SK-N-SH treated with all-trans-retinoic acid at 6 μM for 48 hours (cell line): ENCODE measurements at regions not wholly inside any gene's neighbourhood (a gene's known extent, or its start where the extent isn't known, plus 50 kb on each side); places are given as distances from the start of the nearest gene placed in this dataset.

Source experiments
- ATAC-seq: fragments of 200-7000 bp; cut with Tn5 transposase; 3 replicates; pipeline ENCODE4 v1.9.1; 2020; ENCODE audit warnings: mild to moderate bottlenecking, moderate library complexity
- ARNTL ChIP-seq: fragments of 450-650 bp; formaldehyde crosslinking; IDR thresholded peaks from 2 replicates; pipeline ENCODE4 v1.5.0; 2020; ENCODE audit warnings: low read depth, mild to moderate bottlenecking, moderate library complexity, borderline replicate concordance
- BACH2 ChIP-seq: fragments of 250-450 bp; sonication (Bioruptor Pico); IDR thresholded peaks from 2 replicates; pipeline ENCODE4 v1.9.0; 2021; ENCODE audit warnings: mild to moderate bottlenecking, borderline replicate concordance
- CREB5 ChIP-seq: fragments of 250-450 bp; sonication (Bioruptor Pico); IDR thresholded peaks from 2 replicates; pipeline ENCODE4 v1.5.1; 2020; ENCODE audit warnings: low read depth, mild to moderate bottlenecking, moderate library complexity
- CSDC2 ChIP-seq: fragments of 250-450 bp; sonication (Bioruptor Pico); IDR thresholded peaks from 2 replicates; pipeline ENCODE4 v1.5.0; 2020; ENCODE audit warnings: mild to moderate bottlenecking, moderate library complexity
- CSRNP3 ChIP-seq: fragments of 250-450 bp; sonication (Bioruptor Pico); IDR thresholded peaks from 2 replicates; pipeline ENCODE4 v1.5.1; 2021; ENCODE audit warnings: mild to moderate bottlenecking, moderate library complexity
- ESRRG ChIP-seq: fragments of 250-450 bp; sonication (Bioruptor Pico); IDR thresholded peaks from 2 replicates; pipeline ENCODE4 v1.6.1; 2021; ENCODE audit warnings: mild to moderate bottlenecking
- GLIS3 ChIP-seq: fragments of 250-450 bp; sonication (Bioruptor Pico); IDR thresholded peaks from 2 replicates; pipeline ENCODE4 v1.5.0; 2020; ENCODE audit warnings: mild to moderate bottlenecking, moderate library complexity
- ISL1 ChIP-seq: fragments of 250-450 bp; sonication (Bioruptor Pico); IDR thresholded peaks from 2 replicates; pipeline ENCODE4 v2.1.2; 2022; ENCODE audit warnings: mild to moderate bottlenecking, moderate library complexity
- OSR1 ChIP-seq: fragments of 250-450 bp; sonication (Bioruptor Pico); IDR thresholded peaks from 2 replicates; pipeline ENCODE4 v1.8.0; 2022; ENCODE audit warnings: moderate library complexity, mild to moderate bottlenecking, inconsistent platforms
- PATZ1 ChIP-seq: fragments of 250-450 bp; sonication (Bioruptor Pico); IDR thresholded peaks from 2 replicates; pipeline ENCODE4 v1.8.0; 2020; ENCODE audit warnings: mild to moderate bottlenecking, moderate library complexity, borderline replicate concordance
- POU6F1 ChIP-seq: fragments of 250-450 bp; sonication (Bioruptor Pico); IDR thresholded peaks from 2 replicates; pipeline ENCODE4 v1.8.0; 2021; ENCODE audit warnings: low read depth, mild to moderate bottlenecking, moderate library complexity, borderline replicate concordance
- PPARA ChIP-seq: fragments of 250-450 bp; sonication (Bioruptor Pico); IDR thresholded peaks from 2 replicates; pipeline ENCODE4 v1.5.0; 2020; ENCODE audit warnings: mild to moderate bottlenecking, borderline replicate concordance
- RARB ChIP-seq: fragments of 250-450 bp; sonication (Bioruptor Pico); IDR thresholded peaks from 2 replicates; pipeline ENCODE4 v1.8.0; 2021; ENCODE audit warnings: mild to moderate bottlenecking, moderate library complexity
- SNAI2 ChIP-seq: fragments of 250-450 bp; sonication (Bioruptor Pico); IDR thresholded peaks from 2 replicates; pipeline ENCODE4 v1.5.0; 2020; ENCODE audit warnings: mild to moderate bottlenecking, moderate library complexity
- TCF4 ChIP-seq: fragments of 250-450 bp; sonication (Bioruptor Pico); IDR thresholded peaks from 2 replicates; pipeline ENCODE4 v1.8.0; 2021; ENCODE audit warnings: mild to moderate bottlenecking, moderate library complexity, borderline replicate concordance
- TOX ChIP-seq: fragments of 250-450 bp; sonication (Bioruptor Pico); IDR thresholded peaks from 2 replicates; pipeline ENCODE4 v1.8.0; 2021; ENCODE audit warnings: mild to moderate bottlenecking, moderate library complexity, borderline replicate concordance
- ZC3H10 ChIP-seq: fragments of 250-450 bp; sonication (Bioruptor Pico); IDR thresholded peaks from 2 replicates; pipeline ENCODE4 v1.5.1; 2021; ENCODE audit warnings: mild to moderate bottlenecking, moderate library complexity
- ZFP3 ChIP-seq: fragments of 250-450 bp; sonication (Bioruptor Pico); IDR thresholded peaks from 2 replicates; pipeline ENCODE4 v1.5.0; 2020; ENCODE audit warnings: mild to moderate bottlenecking, moderate library complexity
- ZFP30 ChIP-seq: fragments of 450-650 bp; formaldehyde crosslinking; IDR thresholded peaks from 2 replicates; pipeline ENCODE4 v1.5.0; 2022; ENCODE audit warnings: mild to moderate bottlenecking, moderate library complexity
- ZNF565 ChIP-seq: fragments of 450-650 bp; formaldehyde crosslinking; conservative IDR thresholded peaks from 2 replicates; pipeline ENCODE4 v1.5.0; 2020; ENCODE audit warnings: low read depth, mild to moderate bottlenecking, moderate library complexity
- ZNF70 ChIP-seq: fragments of 450-650 bp; formaldehyde crosslinking; IDR thresholded peaks from 2 replicates; pipeline ENCODE4 v1.5.0; 2020; ENCODE audit warnings: mild to moderate bottlenecking, moderate library complexity
- ZNF8 ChIP-seq: fragments of 450-650 bp; formaldehyde crosslinking; IDR thresholded peaks from 2 replicates; pipeline ENCODE4 v1.5.0; 2020; ENCODE audit warnings: mild to moderate bottlenecking, moderate library complexity

- no peak for ATAC-seq
Observed at GRCh38 chr6:140237251-140237650, 862.8 kb upstream of the CITED2 start.

GRCh38 chr6:140236732-140237131 lies 862.3 kb upstream of the CITED2 start:
- ATAC-seq, result no peak
- TF ChIP-seq GLIS3 (CRISPR knock-in tag), result no peak
- no peak for TF ChIP-seq PPARA (CRISPR knock-in tag)
- no peak for TF ChIP-seq SNAI2 (CRISPR knock-in tag)
- no peak for TF ChIP-seq ZNF8 (CRISPR knock-in tag)
- no peak for TF ChIP-seq TCF4 (CRISPR knock-in tag)
- no peak for TF ChIP-seq ZNF565 (CRISPR knock-in tag)
- no peak for TF ChIP-seq BACH2
- no peak for TF ChIP-seq PATZ1 (CRISPR knock-in tag)
- TF ChIP-seq TOX (CRISPR knock-in tag), result no peak
- TF ChIP-seq ZC3H10, result no peak
- TF ChIP-seq OSR1 (CRISPR knock-in tag), result no peak
- no peak for TF ChIP-seq ZFP30 (CRISPR knock-in tag)

More at GRCh38 chr6:140237251-140237650, 862.8 kb upstream of the CITED2 start:
- no peak for TF ChIP-seq BACH2
- no peak for TF ChIP-seq CSDC2 (CRISPR knock-in tag)
- no peak for TF ChIP-seq ZNF70 (CRISPR knock-in tag)
- TF ChIP-seq POU6F1 (CRISPR knock-in tag), result no peak
- TF ChIP-seq CREB5 (CRISPR knock-in tag), result no peak
- TF ChIP-seq ZC3H10, result no peak
- TF ChIP-seq SNAI2 (CRISPR knock-in tag), result no peak
- TF ChIP-seq PATZ1 (CRISPR knock-in tag), result no peak
- no peak for TF ChIP-seq PPARA (CRISPR knock-in tag)
- no peak for TF ChIP-seq TOX (CRISPR knock-in tag)
- TF ChIP-seq RARB (CRISPR knock-in tag), result no peak
- TF ChIP-seq ZNF8 (CRISPR knock-in tag), result no peak
- no peak for TF ChIP-seq ARNTL (CRISPR knock-in tag)
- no peak for TF ChIP-seq OSR1 (CRISPR knock-in tag)

- no peak for ATAC-seq
- TF ChIP-seq BACH2, result no peak
- TF ChIP-seq PATZ1 (CRISPR knock-in tag), result no peak
- no peak for TF ChIP-seq ISL1 (CRISPR knock-in tag)
- no peak for TF ChIP-seq CSDC2 (CRISPR knock-in tag)
- no peak for TF ChIP-seq SNAI2 (CRISPR knock-in tag)
- TF ChIP-seq PPARA (CRISPR knock-in tag), result no peak
- no peak for TF ChIP-seq ZFP3 (CRISPR knock-in tag)
- TF ChIP-seq TCF4 (CRISPR knock-in tag), result no peak
- TF ChIP-seq CREB5 (CRISPR knock-in tag), result no peak
- TF ChIP-seq RARB (CRISPR knock-in tag), result no peak
- TF ChIP-seq GLIS3 (CRISPR knock-in tag), result no peak
- TF ChIP-seq POU6F1 (CRISPR knock-in tag), result no peak
- TF ChIP-seq OSR1 (CRISPR knock-in tag), result no peak
- TF ChIP-seq ESRRG (CRISPR knock-in tag), result no peak
- no peak for TF ChIP-seq ARNTL (CRISPR knock-in tag)
- no peak for TF ChIP-seq ZNF70 (CRISPR knock-in tag)
- no peak for TF ChIP-seq ZC3H10
- TF ChIP-seq CSRNP3 (CRISPR knock-in tag), result no peak
- TF ChIP-seq ZFP30 (CRISPR knock-in tag), result no peak
- TF ChIP-seq, all 23 proteins: peak for 0
Observed at GRCh38 chr6:140230282-140230681, 855.8 kb upstream of the CITED2 start.
